Heart right ventricle (tissue), 16 donors: ENCODE measurements at regions not wholly inside any gene's neighbourhood (a gene's known extent, or its start where the extent isn't known, plus 50 kb on each side); places are given as distances from the start of the nearest gene placed in this dataset.
"Not testable (repeated sequence)": the region's sequence is repeated elsewhere in the genome, so short reads cannot be mapped to it uniquely, and the experiment has no call there.

Experiments
- ATAC-seq, 8 donors: fragments of 200-7000 bp; cut with Tn5 transposase; one replicate each; pipeline ENCODE4 v1.9.1; 2020; ENCODE audit warnings: mild to moderate bottlenecking in 8 of 8, moderate library complexity in 8 of 8, moderate number of reproducible peaks in 1 of 8
- DNase-seq, 2 donors: peaks; one replicate each; pipeline ENCODE4 v3.0.0-alpha.2; 2020
- H3K27ac ChIP-seq, 10 donors: fragments of 200-600 bp; sonication (generic) in 2 of 10; one replicate each; pipeline versions ENCODE4 v1.5.0 to v1.8.0; 2020 to 2022; ENCODE audit warnings: mild to moderate bottlenecking in 3 of 10
- H3K27me3 ChIP-seq, 7 donors: fragments of 200-600 bp; one replicate each; pipeline ENCODE4 v1.8.0; 2021 to 2022; ENCODE audit warnings: mild to moderate bottlenecking in 2 of 7
- H3K36me3 ChIP-seq, 9 donors: fragments of 200-600 bp; sonication (generic) in 1 of 9; one replicate each; pipeline versions ENCODE4 v1.5.0 to v1.8.0; 2020 to 2022; ENCODE audit warnings: mild to moderate bottlenecking in 2 of 9
- H3K4me1 ChIP-seq, 9 donors: fragments of 200-600 bp; sonication (generic) in 1 of 9; one replicate each; pipeline versions ENCODE4 v1.5.0 to v1.8.0; 2020 to 2022; ENCODE audit warnings: mild to moderate bottlenecking in 4 of 9
- H3K4me3 ChIP-seq, 10 donors: fragments of 200-600 bp; sonication (generic) in 2 of 10; one replicate each; pipeline versions ENCODE4 v1.5.0 to v1.8.0; 2020 to 2022; ENCODE audit warnings: mild to moderate bottlenecking in 7 of 10, moderate library complexity in 2 of 10
- H3K9me3 ChIP-seq, 11 donors: fragments of 200-600 bp in 10 of 11; sonication (generic) in 2 of 11; one replicate each; pipeline versions ENCODE4 v1.5.0 to v1.8.0; 2013 to 2022; ENCODE audit warnings: mild to moderate bottlenecking in 2 of 11, control low read depth in 1 of 11, moderate library complexity in 1 of 11
- CTCF ChIP-seq, 9 donors: fragments of 200-600 bp; sonication (generic) in 2 of 9; IDR thresholded peaks; one replicate each; pipeline versions ENCODE4 v1.5.0 to v1.8.0; 2021 to 2022; ENCODE audit warnings: antibody characterized with exemption in 9 of 9, mild to moderate bottlenecking in 5 of 9, moderate library complexity in 1 of 9
- WGBS, 2 donors: extraction: QIAGEN DNeasy Blood & Tissue Kit; methylation state at CpG; one replicate each; pipeline ENCODE4 v1.1.7; 2013; ENCODE audit warnings: inconsistent platforms in 1 of 2; 5-methylcytosine and 5-hydroxymethylcytosine counted together
- intact Hi-C, 10 donors: fragments of 100-400 bp; cut with DNase I; formaldehyde crosslinking; loops; one replicate each; pipeline versions ENCODE4 v1.11.1 to v1.14.2; 2022
- donor health status: Arrhythmogenic right ventricular cardiomyopathy.
- donor health status: ischemic (EF 13 %, LVEDD 7.1; RV severe dilation, severe dysfunction).
- donor health status: healthy with polysubstance abuse.
- donor health status: DM: no; HTN: yes; CAD: no.
- donor health status: DM: no; HTN: no; CAD: no.
- donor health status: ischemic (EF 25% LVEDD 6.9; RV normal size, moderate dysfunction).
- donor health status: ischemic (EF 25% LVEDD 5.7; RV mildly dilated, moderate dysfunction).
- donor health status: healthy.
- donor health status: DM: yes; HTN: yes; CAD: no.
- donor health status: Ischemic cardiomyopathy.
- donor health status: ischemic (EF 35%, LVEDD 5.7; RV mildly dilated, moderate dysfunction).
- donor health status: nonischemic (EF 11% LVEDD 7.7; RV severe dilation, severe dysfunction).
- donor health status: DM: yes; HTN: yes; CAD: no.
- donor health status: PGD.
- donor health status: ischemic (EF 29% LVEDD 5.4; RV normal size, mild dysfunction).
- donor health status: nonischemic (EF 23%, LVEDD 6.1; RV moderate dilation, normal function).

GRCh38 chr17:31608659-31609254, 217.3 kb downstream of the RAB11FIP4 start:
- Histone ChIP-seq H3K9me3 (no peaks in the 10 kb centered on the region), H3K27ac (no peak overlapping the region), H3K4me1 (peaks cover 0 to 3% (median 0%) of the 10 kb centered on the region in 9 donors), H3K36me3 (no peaks in the 10 kb centered on the region), H3K27me3 (no peaks in the 10 kb centered on the region), H3K4me3 (no peak overlapping the region)
- no peak for TF ChIP-seq CTCF (IDR thresholded peaks at IDR 0.05)
- ATAC-seq = no peak
- no peak for DNase-seq
- WGBS, 2 donors = 78 to 84% methylated on average over 3 of the region's 3 CpGs
- intact Hi-C loops = loop anchor here in 1 of 10 donors (10.0 kb wide), 1 partner anchor 86 kb away; no protein-coding TSS in a partner anchor

- no peak for ATAC-seq
- Histone ChIP-seq H3K36me3 (no peaks in the 10 kb centered on the region), H3K27ac (no peak overlapping the region), H3K4me1 (peaks cover 0 to 3% (median 0%) of the 10 kb centered on the region in 9 donors), H3K27me3 (no peaks in the 10 kb centered on the region), H3K4me3 (no peak overlapping the region), H3K9me3 (no peaks in the 10 kb centered on the region)
- no peak for TF ChIP-seq CTCF (IDR thresholded peaks at IDR 0.05)
- intact Hi-C loops = loop anchor here in 1 of 10 donors (10.0 kb wide), 1 partner anchor 89 kb away; no protein-coding TSS in a partner anchor
- DNase-seq = no peak
- 96 to 100% methylated on average over 1 of the region's 1 CpG for WGBS, 2 donors
These were observed 214.3 kb downstream of the RAB11FIP4 start for GRCh38 chr17:31605761-31606160.

GRCh38 chr17:31604936-31605335, 213.5 kb downstream of the RAB11FIP4 start:
- intact Hi-C loops = loop anchor here in 1 of 10 donors (10.0 kb wide), 1 partner anchor 90 kb away; no protein-coding TSS in a partner anchor
- Histone ChIP-seq H3K27ac (no peak overlapping the region), H3K9me3 (no peaks in the 10 kb centered on the region), H3K36me3 (no peaks in the 10 kb centered on the region), H3K4me3 (no peak overlapping the region), H3K27me3 (no peaks in the 10 kb centered on the region), H3K4me1 (no peaks in the 10 kb centered on the region)
- DNase-seq (no peak), ATAC-seq (no peak)
- WGBS, 2 donors = 87 to 91% methylated on average over 5 of the region's 5 CpGs
- TF ChIP-seq CTCF (IDR thresholded peaks at IDR 0.05) = no peak

- not testable (repeated sequence) for ATAC-seq, H3K27me3 ChIP-seq, H3K4me3 ChIP-seq, H3K27ac ChIP-seq, DNase-seq, H3K36me3 ChIP-seq, H3K9me3 ChIP-seq
- intact Hi-C loops = loop anchor here in 1 of 10 donors (10.0 kb wide), 1 partner anchor 95 kb away; no protein-coding TSS in a partner anchor
- peaks cover 9 to 25% (median 17%) of the 10 kb centered on the region in 9 donors for H3K4me1 ChIP-seq
- 85 to 96% methylated on average over 9 of the region's 9 CpGs for whole genome bisulfite sequencing, 2 donors
These were observed 208.7 kb downstream of the RAB11FIP4 start for GRCh38 chr17:31600144-31600543.

GRCh38 chr17:31598921-31599571, 207.6 kb downstream of the RAB11FIP4 start:
- no peaks in the 10 kb centered on the region for H3K27me3 ChIP-seq
- H3K4me1 ChIP-seq = peaks cover 9 to 25% (median 17%) of the 10 kb centered on the region in 9 donors
- no peaks in the 10 kb centered on the region for H3K36me3 ChIP-seq
- intact Hi-C loops = no loop called here
- no peaks in the 10 kb centered on the region for H3K9me3 ChIP-seq
- ATAC-seq (no peak), DNase-seq (no peak)
- WGBS, 2 donors = 78 to 83% methylated on average over 11 of the region's 11 CpGs
- H3K4me3 ChIP-seq = no peak overlapping the region
- TF ChIP-seq CTCF (IDR thresholded peaks at IDR 0.05) = no peak
- no peak overlapping the region for H3K27ac ChIP-seq
